Osteocyte (in vitro differentiated cells): ENCODE measurements at regions not wholly inside any gene's neighbourhood (a gene's known extent, or its start where the extent isn't known, plus 50 kb on each side); places are given as distances from the start of the nearest gene placed in this dataset.
A peak's percentile ranks its signal among the peaks of the same experiment; 100 is the strongest.

Experiments used
- DNase-seq: peaks from one replicate; pipeline ENCODE4 v3.0.0; 2021; ENCODE audit warnings: mixed read lengths; ENCODE audit not compliant: unreplicated experiment; ENCODE audit errors: extremely low spot score
- H3K27ac Mint-ChIP-seq: one replicate; pipeline ENCODE4 v1.8.0; 2021; ENCODE audit warnings: mild to moderate bottlenecking, mixed read lengths; ENCODE audit not compliant: unreplicated experiment
- H3K27me3 Mint-ChIP-seq: one replicate; pipeline ENCODE4 v1.8.0; 2021; ENCODE audit warnings: mixed read lengths; ENCODE audit not compliant: unreplicated experiment
- H3K36me3 Mint-ChIP-seq: one replicate; pipeline ENCODE4 v1.8.0; 2021; ENCODE audit warnings: mixed read lengths; ENCODE audit not compliant: unreplicated experiment
- H3K4me1 Mint-ChIP-seq: one replicate; pipeline ENCODE4 v1.8.0; 2021; ENCODE audit warnings: mixed read lengths; ENCODE audit not compliant: unreplicated experiment
- H3K4me3 Mint-ChIP-seq: one replicate; pipeline ENCODE4 v1.8.0; 2021; ENCODE audit warnings: mild to moderate bottlenecking, moderate library complexity, mixed read lengths; ENCODE audit not compliant: unreplicated experiment
- H3K9me3 Mint-ChIP-seq: one replicate; pipeline ENCODE4 v1.8.0; 2021; ENCODE audit warnings: mixed read lengths; ENCODE audit not compliant: unreplicated experiment
- CTCF ChIP-seq: fragments of 200-600 bp; sonication (generic); IDR thresholded peaks from 2 replicates; pipeline ENCODE4 v1.5.0; 2021; ENCODE audit warnings: antibody characterized with exemption, mild to moderate bottlenecking, moderate library complexity

- H3K4me3 Mint-ChIP-seq, result no peak overlapping the region
- no peak overlapping the region for H3K27ac Mint-ChIP-seq
- DNase-seq, result no peak
- peaks cover 4% of the 10 kb centered on the region for H3K9me3 Mint-ChIP-seq
- H3K36me3 Mint-ChIP-seq, result no peaks in the 10 kb centered on the region
- no peak for TF ChIP-seq CTCF
- H3K4me1 Mint-ChIP-seq, result no peaks in the 10 kb centered on the region
- H3K27me3 Mint-ChIP-seq, result peaks cover 66% of the 10 kb centered on the region
These were observed 85.6 kb downstream of the ANKRD60 start for GRCh38 chr20:58142843-58143185.

GRCh38 chr20:58141971-58142842, 86.2 kb downstream of the ANKRD60 start:
- peak; percentile 73 for DNase-seq
- no peaks in the 10 kb centered on the region for H3K4me1 Mint-ChIP-seq
- H3K36me3 Mint-ChIP-seq, result no peaks in the 10 kb centered on the region
- H3K4me3 Mint-ChIP-seq, result no peak overlapping the region
- peaks cover 63% of the 10 kb centered on the region for H3K27me3 Mint-ChIP-seq
- H3K27ac Mint-ChIP-seq, result no peak overlapping the region
- peaks cover 4% of the 10 kb centered on the region for H3K9me3 Mint-ChIP-seq
- no peak for TF ChIP-seq CTCF

GRCh38 chr20:58141496-58141895, 87.0 kb downstream of the ANKRD60 start:
- H3K4me1 Mint-ChIP-seq, result no peaks in the 10 kb centered on the region
- H3K27me3 Mint-ChIP-seq, result peaks cover 63% of the 10 kb centered on the region
- peaks cover 4% of the 10 kb centered on the region for H3K9me3 Mint-ChIP-seq
- H3K36me3 Mint-ChIP-seq, result no peaks in the 10 kb centered on the region
- H3K27ac Mint-ChIP-seq, result no peak overlapping the region
- DNase-seq, result peak; percentile 56
- no peak for TF ChIP-seq CTCF
- no peak overlapping the region for H3K4me3 Mint-ChIP-seq

GRCh38 chr20:58140787-58141425, 87.5 kb downstream of the ANKRD60 start:
- no peak for TF ChIP-seq CTCF
- Mint-ChIP-seq H3K27me3 (peaks cover 64% of the 10 kb centered on the region), H3K4me1 (no peaks in the 10 kb centered on the region), H3K4me3 (no peak overlapping the region), H3K9me3 (peaks cover 4% of the 10 kb centered on the region), H3K36me3 (no peaks in the 10 kb centered on the region), H3K27ac (no peak overlapping the region)
- DNase-seq, result peak; percentile 51
